Tibial nerve (tissue), 4 donors: ENCODE measurements at regions not wholly inside any gene's neighbourhood (a gene's known extent, or its start where the extent isn't known, plus 50 kb on each side); places are given as distances from the start of the nearest gene placed in this dataset.

Experiments used
- DNase-seq, 2 donors: peaks; one replicate each; pipeline ENCODE4 v3.0.0-alpha.2; 2019; ENCODE audit warnings: low spot score in 2 of 2
- H3K27ac ChIP-seq, 4 donors: fragments of 200-600 bp; sonication (generic) in 3 of 4; one replicate each; pipeline ENCODE4 v1.5.1; 2017 to 2019; ENCODE audit warnings: mild to moderate bottlenecking in 1 of 4
- H3K27me3 ChIP-seq, 2 donors: fragments of 200-600 bp; sonication (generic) in 1 of 2; one replicate each; pipeline versions ENCODE4 v1.5.1 to v1.6.0; 2017 to 2019
- H3K36me3 ChIP-seq, 3 donors: fragments of 200-600 bp; sonication (generic); one replicate each; pipeline ENCODE4 v1.5.1; 2018 to 2019
- H3K4me1 ChIP-seq, 4 donors: fragments of 200-600 bp; sonication (generic) in 3 of 4; one replicate each; pipeline ENCODE4 v1.5.1; 2017 to 2019
- H3K4me3 ChIP-seq, 4 donors: fragments of 200-600 bp; sonication (generic) in 3 of 4; one replicate each; pipeline ENCODE4 v1.5.1; 2017 to 2019; ENCODE audit warnings: mild to moderate bottlenecking in 1 of 4, moderate library complexity in 1 of 4
- H3K9me3 ChIP-seq, 4 donors: fragments of 200-600 bp; sonication (generic) in 3 of 4; one replicate each; pipeline ENCODE4 v1.5.1; 2017 to 2019
- EP300 ChIP-seq, 2 donors: sonication (generic); formaldehyde crosslinking; IDR thresholded peaks; one replicate each; pipeline ENCODE4 v1.6.1; 2017; ENCODE audit warnings: antibody characterized with exemption in 2 of 2, mild to moderate bottlenecking in 1 of 2
- POLR2A ChIP-seq, 2 donors: fragments of 450-650 bp; IDR thresholded peaks; one replicate each; pipeline ENCODE4 v1.6.1; 2017; ENCODE audit warnings: antibody characterized with exemption in 2 of 2, mild to moderate bottlenecking in 2 of 2, moderate library complexity in 2 of 2
- WGBS, 2 donors: methylation state at CpG; one replicate each; pipeline ENCODE4 v1.1.5; 2018; 5-methylcytosine and 5-hydroxymethylcytosine counted together
- TF ChIP-seq, protein P1 (sequence below), 5 experiments: fragments of 200-600 bp in 3 of 5; fragments of 450-650 bp in 2 of 5; sonication (generic) in 3 of 5; IDR thresholded peaks; one replicate each; pipeline ENCODE4 v1.5.1; 2016 to 2019; ENCODE audit warnings: antibody characterized with exemption in 5 of 5, mild to moderate bottlenecking in 3 of 5, moderate library complexity in 2 of 5

DNA sequence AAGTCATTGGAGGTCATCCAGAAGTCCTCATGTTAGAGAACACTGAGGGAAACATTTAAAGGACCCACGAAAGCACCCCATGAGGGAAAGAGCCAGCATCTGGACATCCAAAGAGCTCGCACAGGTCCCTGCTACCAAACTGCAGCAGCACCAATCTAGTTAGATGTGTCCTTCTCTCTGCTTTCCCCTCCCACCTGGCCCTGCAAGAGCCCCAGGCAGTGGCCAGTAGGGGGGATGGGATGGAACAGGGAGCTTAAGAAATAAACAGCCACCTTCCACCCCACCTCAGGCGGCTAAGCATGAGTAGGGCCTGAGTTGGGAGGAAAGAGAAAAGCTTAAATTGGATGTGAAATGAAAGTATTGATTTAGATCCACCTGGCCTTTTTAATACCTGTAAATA, 175.9 kb upstream of the KCND3 start:
- no peak for TF ChIP-seq EP300 (IDR thresholded peaks at IDR 0.05)
- TF ChIP-seq, protein P1, sequence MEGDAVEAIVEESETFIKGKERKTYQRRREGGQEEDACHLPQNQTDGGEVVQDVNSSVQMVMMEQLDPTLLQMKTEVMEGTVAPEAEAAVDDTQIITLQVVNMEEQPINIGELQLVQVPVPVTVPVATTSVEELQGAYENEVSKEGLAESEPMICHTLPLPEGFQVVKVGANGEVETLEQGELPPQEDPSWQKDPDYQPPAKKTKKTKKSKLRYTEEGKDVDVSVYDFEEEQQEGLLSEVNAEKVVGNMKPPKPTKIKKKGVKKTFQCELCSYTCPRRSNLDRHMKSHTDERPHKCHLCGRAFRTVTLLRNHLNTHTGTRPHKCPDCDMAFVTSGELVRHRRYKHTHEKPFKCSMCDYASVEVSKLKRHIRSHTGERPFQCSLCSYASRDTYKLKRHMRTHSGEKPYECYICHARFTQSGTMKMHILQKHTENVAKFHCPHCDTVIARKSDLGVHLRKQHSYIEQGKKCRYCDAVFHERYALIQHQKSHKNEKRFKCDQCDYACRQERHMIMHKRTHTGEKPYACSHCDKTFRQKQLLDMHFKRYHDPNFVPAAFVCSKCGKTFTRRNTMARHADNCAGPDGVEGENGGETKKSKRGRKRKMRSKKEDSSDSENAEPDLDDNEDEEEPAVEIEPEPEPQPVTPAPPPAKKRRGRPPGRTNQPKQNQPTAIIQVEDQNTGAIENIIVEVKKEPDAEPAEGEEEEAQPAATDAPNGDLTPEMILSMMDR (IDR thresholded peaks at IDR 0.05) = no peak
- no peak for TF ChIP-seq POLR2A (IDR thresholded peaks at IDR 0.05)
- no peaks in the 10 kb centered on the region for H3K9me3 ChIP-seq
- no peak overlapping the region for H3K27ac ChIP-seq
- no peaks in the 10 kb centered on the region for H3K36me3 ChIP-seq
- H3K27me3 ChIP-seq = no peaks in the 10 kb centered on the region
- H3K4me1 ChIP-seq = no peaks in the 10 kb centered on the region
- 67 to 74% methylated on average over 3 of the region's 3 CpGs for WGBS, 2 donors
- no peak overlapping the region for H3K4me3 ChIP-seq
- no peak for DNase-seq

- DNase-seq = no peak
- Histone ChIP-seq H3K4me3 (no peak overlapping the region), H3K27me3 (no peaks in the 10 kb centered on the region), H3K27ac (no peak overlapping the region), H3K36me3 (no peaks in the 10 kb centered on the region), H3K9me3 (no peaks in the 10 kb centered on the region), H3K4me1 (no peaks in the 10 kb centered on the region)
- TF ChIP-seq, protein P1 (IDR thresholded peaks at IDR 0.05) = no peak
- no peak for TF ChIP-seq POLR2A (IDR thresholded peaks at IDR 0.05)
- TF ChIP-seq EP300 (IDR thresholded peaks at IDR 0.05) = no peak
Observed at GRCh38 chr1:112169517-112169916, 180.0 kb upstream of the KCND3 start.

DNA sequence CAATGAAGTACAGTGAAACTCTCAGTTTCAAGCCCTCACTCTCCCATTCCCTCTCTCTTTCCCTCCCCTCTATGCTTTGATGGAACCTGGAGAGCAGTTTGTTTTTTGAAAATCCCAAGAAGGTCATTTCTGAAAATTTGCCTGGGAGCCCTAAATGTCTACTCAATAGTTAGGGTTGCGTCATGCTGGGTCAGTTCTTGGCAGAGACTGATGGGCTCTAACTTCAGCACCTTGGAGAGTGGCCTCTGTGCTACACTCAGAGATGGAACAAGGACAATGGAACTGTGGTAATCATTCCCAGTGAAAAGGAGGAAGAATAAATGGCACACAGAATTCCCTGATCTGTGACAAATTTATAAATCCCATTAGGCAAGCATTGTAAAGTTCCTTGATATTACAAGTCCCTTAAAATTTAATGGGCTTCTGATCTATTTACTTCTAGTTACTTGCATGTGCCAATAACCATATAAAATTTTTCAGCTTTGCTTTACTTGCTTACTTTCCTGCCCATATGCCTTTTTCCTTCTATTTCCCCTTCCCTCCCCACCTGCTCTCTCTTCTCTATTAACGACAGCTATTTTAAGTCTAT, 182.9 kb upstream of the KCND3 start:
- no peaks in the 10 kb centered on the region for H3K9me3 ChIP-seq
- 11 to 22% methylated on average over 2 of the region's 2 CpGs for WGBS, 2 donors
- peak; percentile 15 to 40 for DNase-seq
- no peak overlapping the region for H3K27ac ChIP-seq
- no peak overlapping the region for H3K4me3 ChIP-seq
- H3K4me1 ChIP-seq = no peaks in the 10 kb centered on the region
- no peaks in the 10 kb centered on the region for H3K27me3 ChIP-seq
- no peaks in the 10 kb centered on the region for H3K36me3 ChIP-seq
- TF ChIP-seq, protein P1 (IDR thresholded peaks at IDR 0.05) = no peak
- TF ChIP-seq POLR2A (IDR thresholded peaks at IDR 0.05) (no peak), EP300 (IDR thresholded peaks at IDR 0.05) (no peak)

DNA sequence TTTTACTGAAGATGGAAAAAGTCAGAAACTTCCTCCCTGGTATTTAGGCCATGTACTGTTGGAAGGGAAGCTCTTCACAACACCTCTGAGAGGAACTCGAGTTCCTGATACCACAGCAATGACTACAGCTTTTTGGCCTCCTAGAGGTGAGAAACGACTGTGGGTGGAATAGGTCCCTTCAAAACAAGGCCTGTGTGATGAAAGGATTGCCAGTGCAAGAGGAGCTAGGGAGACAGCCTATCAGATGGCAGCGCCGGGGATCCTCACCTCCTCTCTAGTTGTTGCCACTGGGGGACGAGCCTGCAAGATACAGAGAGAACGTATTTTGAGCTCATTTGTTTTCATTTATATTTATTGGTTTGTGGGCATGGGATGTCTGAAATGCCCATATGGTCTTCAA, 187.8 kb upstream of the KCND3 start:
- Histone ChIP-seq H3K27me3 (no peaks in the 10 kb centered on the region), H3K4me1 (no peaks in the 10 kb centered on the region), H3K9me3 (no peaks in the 10 kb centered on the region), H3K27ac (no peak overlapping the region), H3K36me3 (no peaks in the 10 kb centered on the region), H3K4me3 (no peak overlapping the region)
- DNase-seq = no peak
- 66 to 67% methylated on average over 6 of the region's 6 CpGs for WGBS, 2 donors
- TF ChIP-seq POLR2A (IDR thresholded peaks at IDR 0.05) = no peak
- TF ChIP-seq, protein P1 (IDR thresholded peaks at IDR 0.05) = no peak

DNA sequence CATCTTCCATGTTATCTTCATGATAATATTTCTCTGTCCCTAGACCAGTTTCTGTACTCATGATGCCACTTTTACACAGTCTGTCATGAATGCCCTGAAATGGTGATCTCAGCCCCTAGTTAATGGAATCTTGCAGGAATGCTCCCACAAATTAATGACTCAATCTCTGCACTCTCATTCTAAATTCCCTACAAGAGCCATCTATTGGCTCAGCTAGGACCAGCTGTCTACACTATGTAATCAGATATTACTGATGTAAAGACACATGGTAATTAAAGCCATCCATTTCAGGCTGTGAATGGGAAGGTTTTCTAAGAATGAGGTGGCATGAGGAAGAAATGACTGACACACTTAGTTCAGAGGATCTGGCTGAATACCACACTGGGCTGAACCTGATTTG, 199.1 kb upstream of the KCND3 start:
- DNase-seq = no peak
- no peak overlapping the region for H3K4me3 ChIP-seq
- peaks cover 0 to 1% (median 0%) of the 10 kb centered on the region in 4 donors for H3K9me3 ChIP-seq
- no peaks in the 10 kb centered on the region for H3K36me3 ChIP-seq
- H3K27me3 ChIP-seq = no peaks in the 10 kb centered on the region
- TF ChIP-seq EP300 (IDR thresholded peaks at IDR 0.05) (no peak), POLR2A (IDR thresholded peaks at IDR 0.05) (no peak)
- TF ChIP-seq, protein P1 (IDR thresholded peaks at IDR 0.05) = no peak
- no peak overlapping the region for H3K27ac ChIP-seq
- H3K4me1 ChIP-seq = no peaks in the 10 kb centered on the region
